ENCODE measurements at regions not wholly inside any gene's neighbourhood (a gene's known extent, or its start where the extent isn't known, plus 50 kb on each side); places are given as distances from the start of the nearest gene placed in this dataset.
"Not testable (repeated sequence)": the region's sequence is repeated elsewhere in the genome, so short reads cannot be mapped to it uniquely, and the experiment has no call there.

GRCh38 chr4:40686081-40686913 lies 56.6 kb upstream of the RBM47 start:
- Histone ChIP-seq H3K36me3 (no peaks in the 10 kb centered on the region), H3K4me3 (no peak overlapping the region), H3K27ac (no peak overlapping the region), H3K9me3 (no peaks in the 10 kb centered on the region), H3K27me3 (no peaks in the 10 kb centered on the region), H3K4me1 (peaks cover 7 to 27% (median 10%) of the 10 kb centered on the region in 4 donors)
- TF ChIP-seq POLR2A (IDR thresholded peaks at IDR 0.05) (no peak), POLR2AphosphoS5 (IDR thresholded peaks at IDR 0.05) (no peak), EP300 (IDR thresholded peaks at IDR 0.05) (no peak)
- TF ChIP-seq, protein P1, sequence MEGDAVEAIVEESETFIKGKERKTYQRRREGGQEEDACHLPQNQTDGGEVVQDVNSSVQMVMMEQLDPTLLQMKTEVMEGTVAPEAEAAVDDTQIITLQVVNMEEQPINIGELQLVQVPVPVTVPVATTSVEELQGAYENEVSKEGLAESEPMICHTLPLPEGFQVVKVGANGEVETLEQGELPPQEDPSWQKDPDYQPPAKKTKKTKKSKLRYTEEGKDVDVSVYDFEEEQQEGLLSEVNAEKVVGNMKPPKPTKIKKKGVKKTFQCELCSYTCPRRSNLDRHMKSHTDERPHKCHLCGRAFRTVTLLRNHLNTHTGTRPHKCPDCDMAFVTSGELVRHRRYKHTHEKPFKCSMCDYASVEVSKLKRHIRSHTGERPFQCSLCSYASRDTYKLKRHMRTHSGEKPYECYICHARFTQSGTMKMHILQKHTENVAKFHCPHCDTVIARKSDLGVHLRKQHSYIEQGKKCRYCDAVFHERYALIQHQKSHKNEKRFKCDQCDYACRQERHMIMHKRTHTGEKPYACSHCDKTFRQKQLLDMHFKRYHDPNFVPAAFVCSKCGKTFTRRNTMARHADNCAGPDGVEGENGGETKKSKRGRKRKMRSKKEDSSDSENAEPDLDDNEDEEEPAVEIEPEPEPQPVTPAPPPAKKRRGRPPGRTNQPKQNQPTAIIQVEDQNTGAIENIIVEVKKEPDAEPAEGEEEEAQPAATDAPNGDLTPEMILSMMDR (IDR thresholded peaks at IDR 0.05): no peak
- DNase-seq: no peak
- intact Hi-C loops (cut with DNase I; ENCODE audit: low total_unique reads): no loop called here
- 88 to 91% (median 89%) methylated on average over 8 of the region's 8 CpGs for WGBS, 5 donors

- no peak for DNase-seq
- no peak overlapping the region for H3K27ac ChIP-seq
- no peaks in the 10 kb centered on the region for H3K27me3 ChIP-seq
- no peak overlapping the region for H3K4me3 ChIP-seq
- 42 to 80% (median 50%) methylated on average over 3 of the region's 3 CpGs for WGBS, 5 donors
- intact Hi-C loops (cut with DNase I; ENCODE audit: low total_unique reads): no loop called here
- no peak for TF ChIP-seq POLR2A (IDR thresholded peaks at IDR 0.05)
- TF ChIP-seq, protein P1 (IDR thresholded peaks at IDR 0.05): no peak
- no peak for TF ChIP-seq EP300 (IDR thresholded peaks at IDR 0.05)
- no peak for TF ChIP-seq POLR2AphosphoS5 (IDR thresholded peaks at IDR 0.05)
- H3K36me3 ChIP-seq: no peaks in the 10 kb centered on the region
- peaks cover 0 to 14% (median under 1%) of the 10 kb centered on the region in 4 donors for H3K4me1 ChIP-seq
- H3K9me3 ChIP-seq: no peaks in the 10 kb centered on the region
Measured at GRCh38 chr4:40687676-40688389, 58.2 kb upstream of the RBM47 start.

DNA sequence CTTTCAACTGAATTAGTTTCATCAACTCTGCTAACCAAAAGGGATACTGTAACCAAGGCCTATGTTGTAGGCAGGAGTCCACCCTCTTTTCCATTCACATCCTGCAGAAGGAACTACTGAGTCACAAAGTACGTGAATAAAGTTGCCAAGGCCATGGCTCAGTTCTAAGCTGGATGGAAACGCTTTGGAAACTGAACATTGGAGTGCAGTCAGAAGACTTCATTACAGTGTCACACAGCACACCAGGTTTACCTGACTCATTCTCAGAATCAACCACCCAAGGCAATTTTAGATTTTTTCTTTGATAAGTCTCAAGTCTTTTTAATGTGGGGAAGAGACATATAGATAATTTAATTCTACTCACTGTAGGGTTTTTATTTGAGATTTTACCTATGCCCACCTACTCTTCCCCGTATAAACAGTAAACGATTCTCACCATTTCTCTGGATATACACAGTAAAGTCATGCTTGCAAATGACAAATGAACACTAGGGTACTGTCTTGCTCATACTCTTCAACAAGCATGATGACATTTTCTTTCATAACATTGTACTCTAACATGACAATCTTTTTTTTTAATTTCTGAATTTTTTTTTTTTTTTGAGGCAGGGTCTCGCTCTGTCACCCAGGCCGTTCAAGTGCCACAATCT lies 58.9 kb upstream of the RBM47 start:
- WGBS, 5 donors: 87 to 93% (median 91%) methylated on average over 6 of the region's 6 CpGs
- no peak overlapping the region for H3K4me3 ChIP-seq
- DNase-seq: no peak
- no peaks in the 10 kb centered on the region for H3K36me3 ChIP-seq
- no peak overlapping the region for H3K27ac ChIP-seq
- no peaks in the 10 kb centered on the region for H3K27me3 ChIP-seq
- TF ChIP-seq POLR2AphosphoS5 (IDR thresholded peaks at IDR 0.05) (no peak), EP300 (IDR thresholded peaks at IDR 0.05) (no peak), POLR2A (IDR thresholded peaks at IDR 0.05) (no peak)
- TF ChIP-seq, protein P1 (IDR thresholded peaks at IDR 0.05): no peak
- H3K9me3 ChIP-seq: no peaks in the 10 kb centered on the region
- intact Hi-C loops (cut with DNase I; ENCODE audit: low total_unique reads): no loop called here
- H3K4me1 ChIP-seq: peaks cover 0 to 7% (median 0%) of the 10 kb centered on the region in 4 donors

- no peak overlapping the region for H3K27ac ChIP-seq
- H3K27me3 ChIP-seq: no peaks in the 10 kb centered on the region
- H3K4me1 ChIP-seq: no peaks in the 10 kb centered on the region
- H3K36me3 ChIP-seq: no peaks in the 10 kb centered on the region
- intact Hi-C loops (cut with DNase I; ENCODE audit: low total_unique reads): no loop called here
- no peak overlapping the region for H3K4me3 ChIP-seq
- no peak for DNase-seq
- TF ChIP-seq, protein P1 (IDR thresholded peaks at IDR 0.05): no peak
- TF ChIP-seq EP300 (IDR thresholded peaks at IDR 0.05) (no peak), POLR2A (IDR thresholded peaks at IDR 0.05) (no peak), POLR2AphosphoS5 (IDR thresholded peaks at IDR 0.05) (no peak)
- WGBS, 5 donors: 37 to 70% (median 44%) methylated on average over 1 of the region's 1 CpG
- no peaks in the 10 kb centered on the region for H3K9me3 ChIP-seq
Measured at GRCh38 chr4:40693946-40694345, 55.8 kb upstream of the NSUN7 start.

DNA sequence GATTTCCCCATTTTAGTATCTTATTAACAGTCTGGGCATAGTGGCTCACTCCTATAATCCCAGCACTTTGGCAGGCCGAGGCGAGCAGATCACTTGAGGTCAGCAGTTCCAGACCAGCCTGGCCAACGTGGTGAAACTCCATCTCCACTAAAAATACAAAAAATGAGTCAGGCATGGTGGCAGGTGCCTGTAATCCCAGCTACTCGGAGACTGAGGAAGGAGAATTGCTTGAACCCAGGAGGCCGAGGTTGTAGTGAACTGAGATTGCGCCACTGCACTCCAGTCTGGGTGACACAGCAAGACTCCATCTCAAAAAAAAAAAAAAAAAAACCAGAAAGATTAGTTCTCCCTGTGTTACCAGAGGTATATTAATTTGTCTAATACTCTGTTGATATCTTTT lies 52.3 kb upstream of the NSUN7 start:
- intact Hi-C loops (cut with DNase I; ENCODE audit: low total_unique reads); H3K9me3 ChIP-seq; H3K27ac ChIP-seq; H3K4me3 ChIP-seq; H3K4me1 ChIP-seq; DNase-seq; H3K36me3 ChIP-seq; H3K27me3 ChIP-seq: not testable (repeated sequence)
- WGBS, 5 donors: 75 to 91% (median 87%) methylated on average over 6 of the region's 6 CpGs

Measured in stomach (tissue), 8 donors.